Muscle of leg (tissue), 3 donors: ENCODE measurements at regions not wholly inside any gene's neighbourhood (a gene's known extent, or its start where the extent isn't known, plus 50 kb on each side); places are given as distances from the start of the nearest gene placed in this dataset.

ENCODE experiments used
- DNase-seq: peaks from one replicate; pipeline ENCODE4 v3.0.0; 2013
- H3K27ac ChIP-seq: one replicate; pipeline ENCODE4 v1.5.1; 2013; ENCODE audit warnings: mild to moderate bottlenecking, low read length, control low read depth
- H3K27me3 ChIP-seq: one replicate; pipeline ENCODE4 v1.6.1; 2013; ENCODE audit warnings: low read length; ENCODE audit not compliant: control insufficient read depth, insufficient read depth
- H3K36me3 ChIP-seq: one replicate; pipeline ENCODE4 v1.6.1; 2013; ENCODE audit warnings: low read length; ENCODE audit not compliant: control insufficient read depth, insufficient read depth
- H3K4me1 ChIP-seq: one replicate; pipeline ENCODE4 v1.6.1; 2013; ENCODE audit warnings: low read length; ENCODE audit not compliant: control insufficient read depth, insufficient read depth
- H3K4me3 ChIP-seq: one replicate; pipeline ENCODE4 v1.5.1; 2013; ENCODE audit warnings: low read length, control low read depth
- H3K9me3 ChIP-seq: replicated peaks from 2 replicates; pipeline ENCODE4 v1.6.1; 2013; ENCODE audit warnings: low read depth, low read length; ENCODE audit not compliant: control insufficient read depth
- WGBS: methylation state at CpG from one replicate; pipeline ENCODE4 v1.1.5; 2013; ENCODE audit warnings: missing lambda C conversion rate; ENCODE audit not compliant: insufficient coverage; 5-methylcytosine and 5-hydroxymethylcytosine counted together

- Histone ChIP-seq H3K27me3 (no peaks in the 10 kb centered on the region), H3K36me3 (no peaks in the 10 kb centered on the region), H3K4me3 (no peak overlapping the region), H3K27ac (no peak overlapping the region), H3K4me1 (no peaks in the 10 kb centered on the region), H3K9me3 (peaks cover 2% of the 10 kb centered on the region)
- no peak for DNase-seq
- WGBS, result no CpG with 5 or more reads among the region's 1 CpG
These were observed 620.9 kb upstream of the PTPRD start for GRCh38 chr9:11233696-11234095.

- no peak overlapping the region for H3K4me3 ChIP-seq
- WGBS, result 55% methylated on average over 2 of the region's 2 CpGs
- DNase-seq, result no peak
- no peaks in the 10 kb centered on the region for H3K4me1 ChIP-seq
- H3K9me3 ChIP-seq, result peaks cover 3% of the 10 kb centered on the region
- H3K36me3 ChIP-seq, result no peaks in the 10 kb centered on the region
- no peak overlapping the region for H3K27ac ChIP-seq
- H3K27me3 ChIP-seq, result no peaks in the 10 kb centered on the region
These were observed 622.3 kb upstream of the PTPRD start for GRCh38 chr9:11235061-11235460.

GRCh38 chr9:11241779-11242178 lies 629.0 kb upstream of the PTPRD start:
- Histone ChIP-seq H3K27me3 (no peaks in the 10 kb centered on the region), H3K4me1 (no peaks in the 10 kb centered on the region), H3K27ac (no peak overlapping the region), H3K36me3 (no peaks in the 10 kb centered on the region), H3K9me3 (peaks cover 6% of the 10 kb centered on the region), H3K4me3 (no peak overlapping the region)
- 80% methylated on average over 1 of the region's 1 CpG for WGBS
- no peak for DNase-seq

GRCh38 chr9:11257992-11258391 lies 645.2 kb upstream of the PTPRD start:
- Histone ChIP-seq H3K27me3 (no peaks in the 10 kb centered on the region), H3K27ac (no peak overlapping the region), H3K9me3 (peaks cover 21% of the 10 kb centered on the region), H3K4me3 (no peak overlapping the region), H3K36me3 (no peaks in the 10 kb centered on the region), H3K4me1 (no peaks in the 10 kb centered on the region)
- no CpG with 5 or more reads among the region's 1 CpG for WGBS
- DNase-seq, result no peak

GRCh38 chr9:11269036-11269435 lies 656.2 kb upstream of the PTPRD start:
- Histone ChIP-seq H3K27ac (no peak overlapping the region), H3K27me3 (no peaks in the 10 kb centered on the region), H3K4me1 (no peaks in the 10 kb centered on the region), H3K4me3 (no peak overlapping the region), H3K9me3 (peaks cover 24% of the 10 kb centered on the region), H3K36me3 (no peaks in the 10 kb centered on the region)
- no peak for DNase-seq
- no CpG with 5 or more reads among the region's 3 CpGs for WGBS

- H3K4me3 ChIP-seq, result no peak overlapping the region
- no peak overlapping the region for H3K27ac ChIP-seq
- WGBS, result 100% methylated on average over 2 of the region's 11 CpGs
- H3K36me3 ChIP-seq, result no peaks in the 10 kb centered on the region
- H3K27me3 ChIP-seq, result no peaks in the 10 kb centered on the region
- H3K4me1 ChIP-seq, result no peaks in the 10 kb centered on the region
- H3K9me3 ChIP-seq, result peaks cover 4% of the 10 kb centered on the region
- no peak for DNase-seq
These were observed 662.4 kb upstream of the PTPRD start for GRCh38 chr9:11275158-11275695.

- H3K4me1 ChIP-seq, result no peaks in the 10 kb centered on the region
- 64% methylated on average over 1 of the region's 2 CpGs for WGBS
- no peak overlapping the region for H3K4me3 ChIP-seq
- peaks cover 4% of the 10 kb centered on the region for H3K9me3 ChIP-seq
- H3K27me3 ChIP-seq, result no peaks in the 10 kb centered on the region
- H3K36me3 ChIP-seq, result no peaks in the 10 kb centered on the region
- peak; percentile 58 for DNase-seq
- no peak overlapping the region for H3K27ac ChIP-seq
These were observed 700.2 kb upstream of the PTPRD start for GRCh38 chr9:11312966-11313365.

GRCh38 chr9:11318946-11319345 lies 706.1 kb upstream of the PTPRD start:
- Histone ChIP-seq H3K4me1 (no peaks in the 10 kb centered on the region), H3K9me3 (no peaks in the 10 kb centered on the region), H3K36me3 (no peaks in the 10 kb centered on the region), H3K27ac (no peak overlapping the region), H3K27me3 (no peaks in the 10 kb centered on the region), H3K4me3 (no peak overlapping the region)
- no peak for DNase-seq
- no CpG with 5 or more reads among the region's 1 CpG for WGBS

GRCh38 chr9:11319538-11319937 lies 706.7 kb upstream of the PTPRD start:
- Histone ChIP-seq H3K27me3 (no peaks in the 10 kb centered on the region), H3K36me3 (no peaks in the 10 kb centered on the region), H3K27ac (no peak overlapping the region), H3K4me3 (no peak overlapping the region), H3K9me3 (no peaks in the 10 kb centered on the region), H3K4me1 (no peaks in the 10 kb centered on the region)
- DNase-seq, result peak; percentile 42
- WGBS, result 47% methylated on average over 4 of the region's 5 CpGs

GRCh38 chr9:11320989-11321388 lies 708.2 kb upstream of the PTPRD start:
- Histone ChIP-seq H3K4me3 (no peak overlapping the region), H3K36me3 (no peaks in the 10 kb centered on the region), H3K4me1 (no peaks in the 10 kb centered on the region), H3K9me3 (no peaks in the 10 kb centered on the region), H3K27me3 (no peaks in the 10 kb centered on the region), H3K27ac (no peak overlapping the region)
- DNase-seq, result no peak

- Histone ChIP-seq H3K27me3 (no peaks in the 10 kb centered on the region), H3K4me1 (no peaks in the 10 kb centered on the region), H3K27ac (no peak overlapping the region), H3K4me3 (no peak overlapping the region), H3K36me3 (no peaks in the 10 kb centered on the region), H3K9me3 (no peaks in the 10 kb centered on the region)
- no peak for DNase-seq
- WGBS, result no CpG with 5 or more reads among the region's 1 CpG
These were observed 710.7 kb upstream of the PTPRD start for GRCh38 chr9:11323457-11323856.
